Islet of Langerhans (tissue), 1 donor: ENCODE measurements at regions not wholly inside any gene's neighbourhood (a gene's known extent, or its start where the extent isn't known, plus 50 kb on each side); places are given as distances from the start of the nearest gene placed in this dataset.

Experiments
- FAIRE-seq: peaks from one replicate; lab custom pipeline; 2011; peaks lifted over from hg19 to GRCh38; lab: Jason Lieb, UNC

GRCh38 chr1:73644198-73644597, 553.8 kb downstream of the LRRIQ3 start:
- FAIRE-seq: no peak

GRCh38 chr1:73639494-73639893, 558.5 kb downstream of the LRRIQ3 start:
- no peak for FAIRE-seq

- no peak for FAIRE-seq
Measured at GRCh38 chr1:73637264-73637663, 560.7 kb downstream of the LRRIQ3 start.

- FAIRE-seq: no peak
Measured at GRCh38 chr1:73635021-73635420, 563.0 kb downstream of the LRRIQ3 start.

- no peak for FAIRE-seq
Measured at GRCh38 chr1:73627723-73628122, 570.3 kb downstream of the LRRIQ3 start.

GRCh38 chr1:73626326-73626725, 571.6 kb downstream of the LRRIQ3 start:
- no peak for FAIRE-seq

- no peak for FAIRE-seq
Measured at GRCh38 chr1:73623946-73624345, 574.0 kb downstream of the LRRIQ3 start.

- no peak for FAIRE-seq
Measured at GRCh38 chr1:73617145-73617544, 580.8 kb downstream of the LRRIQ3 start.

- FAIRE-seq: no peak
Measured at GRCh38 chr1:73611681-73612080, 586.3 kb downstream of the LRRIQ3 start.

- FAIRE-seq: no peak
Measured at GRCh38 chr1:73604739-73605138, 593.2 kb downstream of the LRRIQ3 start.

- no peak for FAIRE-seq
Measured at GRCh38 chr1:73604211-73604610, 593.8 kb downstream of the LRRIQ3 start.

GRCh38 chr1:73593804-73594203, 604.2 kb downstream of the LRRIQ3 start:
- FAIRE-seq: no peak

- no peak for FAIRE-seq
Measured at GRCh38 chr1:73593364-73593763, 604.6 kb downstream of the LRRIQ3 start.

- no peak for FAIRE-seq
Measured at GRCh38 chr1:73587080-73587479, 610.9 kb downstream of the LRRIQ3 start.

- no peak for FAIRE-seq
Measured at GRCh38 chr1:73577206-73577605, 620.8 kb downstream of the LRRIQ3 start.

GRCh38 chr1:73576083-73576482, 621.9 kb downstream of the LRRIQ3 start:
- no peak for FAIRE-seq

- no peak for FAIRE-seq
Measured at GRCh38 chr1:73564294-73564693, 633.7 kb downstream of the LRRIQ3 start.

- no peak for FAIRE-seq
Measured at GRCh38 chr1:73556270-73556669, 641.7 kb downstream of the LRRIQ3 start.

GRCh38 chr1:73537400-73537799, 660.6 kb downstream of the LRRIQ3 start:
- FAIRE-seq: no peak

- no peak for FAIRE-seq
Measured at GRCh38 chr1:73517603-73518191, 680.3 kb downstream of the LRRIQ3 start.

GRCh38 chr1:73516451-73516850, 681.5 kb downstream of the LRRIQ3 start:
- no peak for FAIRE-seq

GRCh38 chr1:73511038-73511437, 686.9 kb downstream of the LRRIQ3 start:
- no peak for FAIRE-seq

- no peak for FAIRE-seq
Measured at GRCh38 chr1:73500154-73500553, 697.8 kb downstream of the LRRIQ3 start.

- no peak for FAIRE-seq
Measured at GRCh38 chr1:73499671-73500070, 698.3 kb downstream of the LRRIQ3 start.

GRCh38 chr1:73491621-73492020, 706.4 kb downstream of the LRRIQ3 start:
- no peak for FAIRE-seq
